ENCODE measurements at regions not wholly inside any gene's neighbourhood (a gene's known extent, or its start where the extent isn't known, plus 50 kb on each side); places are given as distances from the start of the nearest gene placed in this dataset.

- TF ChIP-seq CTCF (IDR thresholded peaks at IDR 0.05): no peak
- TF ChIP-seq, protein P1, sequence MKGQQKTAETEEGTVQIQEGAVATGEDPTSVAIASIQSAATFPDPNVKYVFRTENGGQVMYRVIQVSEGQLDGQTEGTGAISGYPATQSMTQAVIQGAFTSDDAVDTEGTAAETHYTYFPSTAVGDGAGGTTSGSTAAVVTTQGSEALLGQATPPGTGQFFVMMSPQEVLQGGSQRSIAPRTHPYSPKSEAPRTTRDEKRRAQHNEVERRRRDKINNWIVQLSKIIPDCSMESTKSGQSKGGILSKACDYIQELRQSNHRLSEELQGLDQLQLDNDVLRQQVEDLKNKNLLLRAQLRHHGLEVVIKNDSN (IDR thresholded peaks at IDR 0.05; ENCODE audit: borderline replicate concordance, low read depth): no peak
- no peak for TF ChIP-seq EP300 (IDR thresholded peaks at IDR 0.05; ENCODE audit: borderline replicate concordance in 1 of 2, low read depth in 1 of 2, low read length in 1 of 2)
- TF ChIP-seq PBX3 (IDR thresholded peaks at IDR 0.05): no peak
- TF ChIP-seq YY1 (IDR thresholded peaks at IDR 0.05; ENCODE audit: low read depth): no peak
- TF ChIP-seq FOXJ3 (CRISPR knock-in tag; IDR thresholded peaks at IDR 0.05): no peak
- TF ChIP-seq REST (IDR thresholded peaks at IDR 0.05; ENCODE audit: low read depth, low read length): no peak
- TF ChIP-seq TCF12 (IDR thresholded peaks at IDR 0.05): no peak
Observed at GRCh38 chr1:185408700-185409270, 91.7 kb upstream of the IVNS1ABP start.
